ENCODE measurements at regions not wholly inside any gene's neighbourhood (a gene's known extent, or its start where the extent isn't known, plus 50 kb on each side); places are given as distances from the start of the nearest gene placed in this dataset.
"Not testable (repeated sequence)": the region's sequence is repeated elsewhere in the genome, so short reads cannot be mapped to it uniquely, and the experiment has no call there.

GRCh38 chr4:131337936-131338335, 1811.2 kb upstream of the PCDH10 start:
- DNase-seq (ENCODE audit: low spot score): no peak

- DNase-seq (ENCODE audit: low spot score): no peak
Measured at GRCh38 chr4:131339137-131339536, 1810.0 kb upstream of the PCDH10 start.

- DNase-seq (ENCODE audit: low spot score): no peak
Measured at GRCh38 chr4:131344761-131345160, 1804.3 kb upstream of the PCDH10 start.

GRCh38 chr4:131347816-131348215, 1801.3 kb upstream of the PCDH10 start:
- no peak for DNase-seq (ENCODE audit: low spot score)

GRCh38 chr4:131348263-131348662, 1800.8 kb upstream of the PCDH10 start:
- DNase-seq (ENCODE audit: low spot score): no peak

GRCh38 chr4:131352371-131352770, 1796.7 kb upstream of the PCDH10 start:
- not testable (repeated sequence) for DNase-seq (ENCODE audit: low spot score)

- DNase-seq (ENCODE audit: low spot score): no peak
Measured at GRCh38 chr4:131366714-131367113, 1782.4 kb upstream of the PCDH10 start.

- no peak for DNase-seq (ENCODE audit: low spot score)
Measured at GRCh38 chr4:131367441-131367840, 1781.7 kb upstream of the PCDH10 start.

GRCh38 chr4:131370846-131371245, 1778.2 kb upstream of the PCDH10 start:
- no peak for DNase-seq (ENCODE audit: low spot score)

- no peak for DNase-seq (ENCODE audit: low spot score)
Measured at GRCh38 chr4:131381055-131381454, 1768.0 kb upstream of the PCDH10 start.

- DNase-seq (ENCODE audit: low spot score): no peak
Measured at GRCh38 chr4:131382839-131383238, 1766.3 kb upstream of the PCDH10 start.

GRCh38 chr4:131388277-131388676, 1760.8 kb upstream of the PCDH10 start:
- no peak for DNase-seq (ENCODE audit: low spot score)

GRCh38 chr4:131408102-131408501, 1741.0 kb upstream of the PCDH10 start:
- DNase-seq (ENCODE audit: low spot score): no peak

GRCh38 chr4:131411393-131411792, 1737.7 kb upstream of the PCDH10 start:
- no peak for DNase-seq (ENCODE audit: low spot score)

GRCh38 chr4:131419147-131419546, 1729.9 kb upstream of the PCDH10 start:
- DNase-seq (ENCODE audit: low spot score): no peak

- no peak for DNase-seq (ENCODE audit: low spot score)
Measured at GRCh38 chr4:131426023-131426758, 1722.9 kb upstream of the PCDH10 start.

- DNase-seq (ENCODE audit: low spot score): no peak
Measured at GRCh38 chr4:131427000-131427399, 1722.1 kb upstream of the PCDH10 start.

- DNase-seq (ENCODE audit: low spot score): no peak
Measured at GRCh38 chr4:131430302-131430701, 1718.8 kb upstream of the PCDH10 start.

- DNase-seq (ENCODE audit: low spot score): no peak
Measured at GRCh38 chr4:131441004-131441688, 1707.9 kb upstream of the PCDH10 start.

GRCh38 chr4:131447883-131448282, 1701.2 kb upstream of the PCDH10 start:
- DNase-seq (ENCODE audit: low spot score): no peak

GRCh38 chr4:131450572-131451209, 1698.4 kb upstream of the PCDH10 start:
- DNase-seq (ENCODE audit: low spot score): no peak

GRCh38 chr4:131459430-131460101, 1689.5 kb upstream of the PCDH10 start:
- DNase-seq (ENCODE audit: low spot score): no peak

- DNase-seq (ENCODE audit: low spot score): no peak
Measured at GRCh38 chr4:131470360-131470759, 1678.7 kb upstream of the PCDH10 start.
